DMS153 (cell line): ENCODE measurements at regions not wholly inside any gene's neighbourhood (a gene's known extent, or its start where the extent isn't known, plus 50 kb on each side); places are given as distances from the start of the nearest gene placed in this dataset.

Experiments
- DNase-seq: peaks from one replicate; lab custom pipeline; 2025; lab: John Stamatoyannopoulos, UW

- DNase-seq = no peak
These were observed 576.9 kb downstream of the CMPK2 start for GRCh38 chr2:6288791-6289190.

- DNase-seq = peak; percentile 46
These were observed 575.3 kb downstream of the CMPK2 start for GRCh38 chr2:6290217-6291015.

GRCh38 chr2:6294791-6295190, 570.9 kb downstream of the CMPK2 start:
- DNase-seq = no peak

GRCh38 chr2:6297238-6297637, 568.5 kb downstream of the CMPK2 start:
- DNase-seq = no peak

GRCh38 chr2:6301426-6301825, 564.3 kb downstream of the CMPK2 start:
- no peak for DNase-seq

- no peak for DNase-seq
These were observed 556.7 kb downstream of the CMPK2 start for GRCh38 chr2:6308986-6309385.

GRCh38 chr2:6309415-6310255, 556.1 kb downstream of the CMPK2 start:
- DNase-seq = no peak

- peak; percentile 19 for DNase-seq
These were observed 555.2 kb downstream of the CMPK2 start for GRCh38 chr2:6310256-6311215.

- no peak for DNase-seq
These were observed 553.3 kb downstream of the CMPK2 start for GRCh38 chr2:6312367-6312766.

GRCh38 chr2:6314218-6314960, 551.3 kb downstream of the CMPK2 start:
- no peak for DNase-seq

GRCh38 chr2:6325616-6326015, 540.1 kb downstream of the CMPK2 start:
- DNase-seq = no peak

GRCh38 chr2:6326958-6327357, 538.7 kb downstream of the CMPK2 start:
- DNase-seq = no peak

- no peak for DNase-seq
These were observed 528.8 kb downstream of the CMPK2 start for GRCh38 chr2:6336752-6337471.

GRCh38 chr2:6337472-6337820, 528.3 kb downstream of the CMPK2 start:
- DNase-seq = no peak

- DNase-seq = no peak
These were observed 524.0 kb downstream of the CMPK2 start for GRCh38 chr2:6341588-6342129.

- no peak for DNase-seq
These were observed 523.3 kb downstream of the CMPK2 start for GRCh38 chr2:6342273-6342920.

- DNase-seq = no peak
These were observed 522.6 kb downstream of the CMPK2 start for GRCh38 chr2:6343076-6343475.

GRCh38 chr2:6352247-6352646, 513.5 kb downstream of the CMPK2 start:
- no peak for DNase-seq

GRCh38 chr2:6352906-6353515, 512.7 kb downstream of the CMPK2 start:
- no peak for DNase-seq

GRCh38 chr2:6353669-6354068, 512.0 kb downstream of the CMPK2 start:
- DNase-seq = no peak
